ENCODE measurements at regions not wholly inside any gene's neighbourhood (a gene's known extent, or its start where the extent isn't known, plus 50 kb on each side); places are given as distances from the start of the nearest gene placed in this dataset.

DNA sequence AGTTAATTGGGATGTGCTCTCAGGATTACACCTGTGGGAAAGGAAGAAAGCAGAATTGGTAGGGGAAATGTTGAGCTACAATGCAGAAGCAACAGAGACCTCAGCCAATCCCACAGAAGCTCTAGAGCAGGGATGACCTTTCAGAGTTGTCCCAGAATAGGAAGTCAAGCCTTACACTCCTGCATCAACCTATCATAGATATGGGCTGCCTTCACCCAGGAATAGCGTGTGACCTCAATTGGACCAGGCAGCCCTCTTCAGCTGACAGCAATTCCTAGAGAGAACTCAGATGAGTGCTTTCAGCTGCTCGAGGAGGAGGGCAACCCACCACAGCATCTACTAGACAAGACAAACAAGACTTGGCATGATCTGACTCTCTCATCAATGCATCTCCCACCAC, 189.7 kb downstream of the TMEM132E start:
- Mint-ChIP-seq H3K9me3 (ENCODE audit: unreplicated experiment) (peaks cover 3% of the 10 kb centered on the region), H3K27ac (ENCODE audit: unreplicated experiment) (no peak overlapping the region), H3K4me3 (ENCODE audit: unreplicated experiment) (no peak overlapping the region), H3K27me3 (ENCODE audit: unreplicated experiment) (peaks cover 2% of the 10 kb centered on the region), H3K36me3 (ENCODE audit: unreplicated experiment) (no peaks in the 10 kb centered on the region), H3K4me1 (ENCODE audit: low read depth, unreplicated experiment) (peaks cover 1% of the 10 kb centered on the region)
- TF ChIP-seq, protein P1, sequence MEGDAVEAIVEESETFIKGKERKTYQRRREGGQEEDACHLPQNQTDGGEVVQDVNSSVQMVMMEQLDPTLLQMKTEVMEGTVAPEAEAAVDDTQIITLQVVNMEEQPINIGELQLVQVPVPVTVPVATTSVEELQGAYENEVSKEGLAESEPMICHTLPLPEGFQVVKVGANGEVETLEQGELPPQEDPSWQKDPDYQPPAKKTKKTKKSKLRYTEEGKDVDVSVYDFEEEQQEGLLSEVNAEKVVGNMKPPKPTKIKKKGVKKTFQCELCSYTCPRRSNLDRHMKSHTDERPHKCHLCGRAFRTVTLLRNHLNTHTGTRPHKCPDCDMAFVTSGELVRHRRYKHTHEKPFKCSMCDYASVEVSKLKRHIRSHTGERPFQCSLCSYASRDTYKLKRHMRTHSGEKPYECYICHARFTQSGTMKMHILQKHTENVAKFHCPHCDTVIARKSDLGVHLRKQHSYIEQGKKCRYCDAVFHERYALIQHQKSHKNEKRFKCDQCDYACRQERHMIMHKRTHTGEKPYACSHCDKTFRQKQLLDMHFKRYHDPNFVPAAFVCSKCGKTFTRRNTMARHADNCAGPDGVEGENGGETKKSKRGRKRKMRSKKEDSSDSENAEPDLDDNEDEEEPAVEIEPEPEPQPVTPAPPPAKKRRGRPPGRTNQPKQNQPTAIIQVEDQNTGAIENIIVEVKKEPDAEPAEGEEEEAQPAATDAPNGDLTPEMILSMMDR (IDR thresholded peaks at IDR 0.05; ENCODE audit: partially characterized antibody, unreplicated experiment) = no peak
- no peak for DNase-seq

DNA sequence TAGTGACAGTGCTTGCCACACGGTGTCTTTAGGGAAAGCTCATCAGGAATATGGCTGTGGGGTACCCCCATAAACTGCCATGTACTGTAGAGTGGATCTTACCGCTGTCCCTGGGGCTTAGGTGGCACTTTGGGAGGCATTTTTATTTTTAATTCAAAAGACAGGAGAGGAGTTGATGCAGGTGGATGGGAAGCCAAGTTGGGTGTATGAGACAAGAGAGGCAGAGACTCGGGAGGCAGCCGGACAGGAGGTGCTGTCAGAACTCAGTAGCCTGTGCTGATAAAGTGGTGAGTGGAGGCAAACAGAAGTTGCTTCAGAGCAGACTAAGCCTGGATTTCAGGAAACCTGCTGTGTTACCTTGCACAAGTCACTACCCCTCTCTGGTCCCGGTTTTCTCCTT, 185.9 kb downstream of the TMEM132E start:
- H3K27me3 Mint-ChIP-seq (ENCODE audit: unreplicated experiment) = peaks cover 5% of the 10 kb centered on the region
- no peak overlapping the region for H3K27ac Mint-ChIP-seq (ENCODE audit: unreplicated experiment)
- H3K4me3 Mint-ChIP-seq (ENCODE audit: unreplicated experiment) = no peak overlapping the region
- H3K4me1 Mint-ChIP-seq (ENCODE audit: low read depth, unreplicated experiment) = peaks cover 1% of the 10 kb centered on the region
- H3K9me3 Mint-ChIP-seq (ENCODE audit: unreplicated experiment) = peaks cover 3% of the 10 kb centered on the region
- H3K36me3 Mint-ChIP-seq (ENCODE audit: unreplicated experiment) = no peaks in the 10 kb centered on the region
- TF ChIP-seq, protein P1 (IDR thresholded peaks at IDR 0.05; ENCODE audit: partially characterized antibody, unreplicated experiment) = no peak
- no peak for DNase-seq

DNA sequence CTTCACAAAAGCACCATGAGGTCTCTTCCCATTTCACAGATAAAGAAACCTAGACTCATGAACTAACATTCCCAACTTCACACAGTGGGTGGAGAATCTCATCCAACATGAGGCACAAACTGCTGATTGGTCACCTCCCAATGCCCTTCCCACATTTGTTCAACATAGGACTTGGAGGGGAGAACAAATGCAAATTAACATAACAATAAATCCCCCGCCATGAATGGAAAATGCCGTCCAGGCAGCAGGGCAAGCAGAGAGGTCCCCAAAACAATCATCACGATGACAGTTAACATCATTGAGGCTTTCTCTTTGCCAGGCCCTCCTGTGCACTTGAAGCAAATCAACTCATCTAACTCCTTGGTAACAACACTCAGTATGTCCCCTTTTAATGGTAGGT, 185.3 kb downstream of the TMEM132E start:
- Mint-ChIP-seq H3K9me3 (ENCODE audit: unreplicated experiment) (peaks cover 3% of the 10 kb centered on the region), H3K27ac (ENCODE audit: unreplicated experiment) (no peak overlapping the region), H3K27me3 (ENCODE audit: unreplicated experiment) (peaks cover 5% of the 10 kb centered on the region), H3K4me3 (ENCODE audit: unreplicated experiment) (no peak overlapping the region), H3K4me1 (ENCODE audit: low read depth, unreplicated experiment) (peaks cover 1% of the 10 kb centered on the region), H3K36me3 (ENCODE audit: unreplicated experiment) (no peaks in the 10 kb centered on the region)
- no peak for DNase-seq
- TF ChIP-seq, protein P1 (IDR thresholded peaks at IDR 0.05; ENCODE audit: partially characterized antibody, unreplicated experiment) = no peak

DNA sequence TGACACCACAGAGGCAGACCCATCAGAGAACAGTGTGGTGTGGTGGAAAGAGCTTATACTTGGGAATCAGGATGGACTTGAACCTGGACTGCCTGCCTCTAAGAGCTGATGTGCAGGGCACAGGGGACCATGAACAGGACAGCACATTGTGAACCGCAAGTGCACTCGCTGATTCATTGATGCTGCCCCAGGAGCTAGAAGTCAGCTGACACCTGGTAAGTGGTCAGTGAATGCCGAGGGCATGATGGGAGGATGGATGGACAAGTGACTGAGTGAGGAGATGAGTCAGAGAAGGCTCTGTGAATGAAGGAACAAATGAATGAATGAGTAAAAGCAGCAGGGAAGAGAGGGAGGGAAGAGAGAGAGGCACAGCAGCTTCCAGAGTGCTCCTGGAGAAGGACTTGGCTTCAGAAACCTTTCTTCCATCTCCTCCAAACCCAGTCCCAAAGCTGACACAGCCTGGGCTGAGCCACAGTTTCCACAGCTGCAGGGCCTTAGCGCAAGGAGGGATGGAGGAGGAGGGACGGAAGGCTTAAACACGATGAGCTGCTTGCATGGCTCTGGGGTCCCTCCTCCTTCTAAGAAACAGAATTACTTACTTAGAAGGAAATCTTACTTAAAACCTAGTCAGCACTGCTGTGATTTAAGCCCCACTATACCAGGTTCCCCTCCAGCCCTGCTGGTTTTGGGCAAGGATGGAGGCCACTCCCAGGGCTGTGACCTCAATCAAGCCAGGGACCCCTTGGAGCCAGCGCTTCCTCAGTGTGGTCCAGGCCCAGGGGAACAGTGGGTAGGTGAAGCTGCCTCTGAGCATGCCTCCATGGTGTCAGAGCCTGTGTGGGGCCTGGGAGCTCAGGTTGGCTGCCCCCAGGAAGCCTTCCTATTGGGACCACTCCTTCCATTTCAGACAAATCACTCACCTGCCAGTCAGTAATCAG, 184.6 kb downstream of the TMEM132E start:
- H3K4me1 Mint-ChIP-seq (ENCODE audit: low read depth, unreplicated experiment) = peaks cover 1% of the 10 kb centered on the region
- peaks cover 5% of the 10 kb centered on the region for H3K27me3 Mint-ChIP-seq (ENCODE audit: unreplicated experiment)
- H3K36me3 Mint-ChIP-seq (ENCODE audit: unreplicated experiment) = no peaks in the 10 kb centered on the region
- no peak for DNase-seq
- H3K9me3 Mint-ChIP-seq (ENCODE audit: unreplicated experiment) = peaks cover 3% of the 10 kb centered on the region
- H3K4me3 Mint-ChIP-seq (ENCODE audit: unreplicated experiment) = no peak overlapping the region
- no peak overlapping the region for H3K27ac Mint-ChIP-seq (ENCODE audit: unreplicated experiment)
- TF ChIP-seq, protein P1 (IDR thresholded peaks at IDR 0.05; ENCODE audit: partially characterized antibody, unreplicated experiment) = no peak

DNA sequence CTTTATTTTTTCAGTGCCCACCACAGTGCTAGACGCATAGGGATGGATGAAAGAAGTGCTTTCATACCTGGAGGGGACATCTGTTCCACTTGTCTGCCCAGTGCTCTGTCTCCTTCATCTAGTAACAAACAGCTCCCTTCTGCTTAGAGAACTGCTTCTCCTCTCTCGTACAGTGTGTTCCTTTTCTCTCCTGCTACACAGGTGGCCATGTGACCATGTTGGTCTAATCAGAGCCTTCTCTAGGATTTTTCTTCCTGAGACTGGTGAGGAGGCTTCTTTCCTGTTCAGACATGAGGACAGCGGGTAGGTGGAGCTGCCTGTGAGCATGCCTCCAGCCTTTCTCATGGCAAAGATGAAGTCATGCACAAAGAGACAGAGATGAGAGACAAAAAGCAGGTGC, 182.7 kb downstream of the TMEM132E start:
- TF ChIP-seq, protein P1 (IDR thresholded peaks at IDR 0.05; ENCODE audit: partially characterized antibody, unreplicated experiment) = no peak
- Mint-ChIP-seq H3K4me1 (ENCODE audit: low read depth, unreplicated experiment) (peaks cover 1% of the 10 kb centered on the region), H3K4me3 (ENCODE audit: unreplicated experiment) (no peak overlapping the region), H3K27ac (ENCODE audit: unreplicated experiment) (no peak overlapping the region), H3K27me3 (ENCODE audit: unreplicated experiment) (peaks cover 5% of the 10 kb centered on the region), H3K9me3 (ENCODE audit: unreplicated experiment) (peaks cover 3% of the 10 kb centered on the region), H3K36me3 (ENCODE audit: unreplicated experiment) (no peaks in the 10 kb centered on the region)
- no peak for DNase-seq

Measured in glutamatergic neuron (in vitro differentiated cells).